GM23338 (cell line): ENCODE measurements at regions not wholly inside any gene's neighbourhood (a gene's known extent, or its start where the extent isn't known, plus 50 kb on each side); places are given as distances from the start of the nearest gene placed in this dataset.

ENCODE experiments used
- EZH2 ChIP-seq: fragments of 200-600 bp; sonication (generic); IDR thresholded peaks from one replicate; pipeline ENCODE4 v1.8.0; 2017; ENCODE audit warnings: antibody characterized with exemption, mild to moderate bottlenecking, low read depth; ENCODE audit not compliant: unreplicated experiment
- EZH2phosphoT487 ChIP-seq: fragments of 200-600 bp; sonication (generic); IDR thresholded peaks from one replicate; pipeline ENCODE4 v1.8.1; 2018; ENCODE audit warnings: antibody characterized with exemption; ENCODE audit not compliant: unreplicated experiment
- POLR2AphosphoS5 ChIP-seq: IDR thresholded peaks from 2 replicates; pipeline ENCODE4 v1.6.1; 2016; ENCODE audit warnings: antibody characterized with exemption, low read depth
- TF ChIP-seq, protein P1 (sequence below), 2 experiments: fragments of 200-600 bp in 1 of 2; sonication (generic) in 1 of 2; conservative IDR thresholded peaks; 2 replicates each; pipeline versions ENCODE4 v1.5.1 to v1.6.1; 2016 to 2017; ENCODE audit warnings: antibody characterized with exemption in 2 of 2, low read depth in 2 of 2, mild to moderate bottlenecking in 2 of 2, moderate library complexity in 1 of 2
- TF ChIP-seq, protein P2 (sequence below): IDR thresholded peaks from one replicate; pipeline ENCODE4 v1.6.1; 2018; ENCODE audit warnings: antibody characterized with exemption; ENCODE audit not compliant: unreplicated experiment

DNA sequence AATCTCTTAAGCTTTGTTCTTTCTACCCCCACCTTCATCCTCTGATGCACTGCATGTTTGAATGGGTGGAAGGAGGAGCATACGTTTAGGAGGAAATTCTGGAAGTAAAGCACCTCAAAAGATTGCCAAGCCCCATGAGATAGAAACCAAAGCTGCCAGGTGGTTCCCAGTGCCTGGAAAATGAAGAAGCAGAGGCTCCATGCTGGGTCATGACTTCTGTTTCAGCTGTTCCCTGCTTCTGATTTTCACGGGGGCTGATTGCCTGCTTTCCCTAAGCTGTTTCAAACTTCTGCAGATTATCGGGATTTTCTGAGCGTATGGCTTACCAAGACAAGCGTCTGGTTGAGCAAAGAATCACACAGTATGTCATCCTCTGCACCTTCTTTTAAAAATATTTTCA is 87.5 kb upstream of the SYNDIG1 start:
- TF ChIP-seq, protein P1, sequence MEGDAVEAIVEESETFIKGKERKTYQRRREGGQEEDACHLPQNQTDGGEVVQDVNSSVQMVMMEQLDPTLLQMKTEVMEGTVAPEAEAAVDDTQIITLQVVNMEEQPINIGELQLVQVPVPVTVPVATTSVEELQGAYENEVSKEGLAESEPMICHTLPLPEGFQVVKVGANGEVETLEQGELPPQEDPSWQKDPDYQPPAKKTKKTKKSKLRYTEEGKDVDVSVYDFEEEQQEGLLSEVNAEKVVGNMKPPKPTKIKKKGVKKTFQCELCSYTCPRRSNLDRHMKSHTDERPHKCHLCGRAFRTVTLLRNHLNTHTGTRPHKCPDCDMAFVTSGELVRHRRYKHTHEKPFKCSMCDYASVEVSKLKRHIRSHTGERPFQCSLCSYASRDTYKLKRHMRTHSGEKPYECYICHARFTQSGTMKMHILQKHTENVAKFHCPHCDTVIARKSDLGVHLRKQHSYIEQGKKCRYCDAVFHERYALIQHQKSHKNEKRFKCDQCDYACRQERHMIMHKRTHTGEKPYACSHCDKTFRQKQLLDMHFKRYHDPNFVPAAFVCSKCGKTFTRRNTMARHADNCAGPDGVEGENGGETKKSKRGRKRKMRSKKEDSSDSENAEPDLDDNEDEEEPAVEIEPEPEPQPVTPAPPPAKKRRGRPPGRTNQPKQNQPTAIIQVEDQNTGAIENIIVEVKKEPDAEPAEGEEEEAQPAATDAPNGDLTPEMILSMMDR (conservative IDR thresholded peaks at IDR 0.05; ENCODE audit: low read depth in 2 of 2): no peak
- TF ChIP-seq EZH2phosphoT487 (no peak), POLR2AphosphoS5 (no peak), EZH2 (no peak)
- TF ChIP-seq, protein P2, sequence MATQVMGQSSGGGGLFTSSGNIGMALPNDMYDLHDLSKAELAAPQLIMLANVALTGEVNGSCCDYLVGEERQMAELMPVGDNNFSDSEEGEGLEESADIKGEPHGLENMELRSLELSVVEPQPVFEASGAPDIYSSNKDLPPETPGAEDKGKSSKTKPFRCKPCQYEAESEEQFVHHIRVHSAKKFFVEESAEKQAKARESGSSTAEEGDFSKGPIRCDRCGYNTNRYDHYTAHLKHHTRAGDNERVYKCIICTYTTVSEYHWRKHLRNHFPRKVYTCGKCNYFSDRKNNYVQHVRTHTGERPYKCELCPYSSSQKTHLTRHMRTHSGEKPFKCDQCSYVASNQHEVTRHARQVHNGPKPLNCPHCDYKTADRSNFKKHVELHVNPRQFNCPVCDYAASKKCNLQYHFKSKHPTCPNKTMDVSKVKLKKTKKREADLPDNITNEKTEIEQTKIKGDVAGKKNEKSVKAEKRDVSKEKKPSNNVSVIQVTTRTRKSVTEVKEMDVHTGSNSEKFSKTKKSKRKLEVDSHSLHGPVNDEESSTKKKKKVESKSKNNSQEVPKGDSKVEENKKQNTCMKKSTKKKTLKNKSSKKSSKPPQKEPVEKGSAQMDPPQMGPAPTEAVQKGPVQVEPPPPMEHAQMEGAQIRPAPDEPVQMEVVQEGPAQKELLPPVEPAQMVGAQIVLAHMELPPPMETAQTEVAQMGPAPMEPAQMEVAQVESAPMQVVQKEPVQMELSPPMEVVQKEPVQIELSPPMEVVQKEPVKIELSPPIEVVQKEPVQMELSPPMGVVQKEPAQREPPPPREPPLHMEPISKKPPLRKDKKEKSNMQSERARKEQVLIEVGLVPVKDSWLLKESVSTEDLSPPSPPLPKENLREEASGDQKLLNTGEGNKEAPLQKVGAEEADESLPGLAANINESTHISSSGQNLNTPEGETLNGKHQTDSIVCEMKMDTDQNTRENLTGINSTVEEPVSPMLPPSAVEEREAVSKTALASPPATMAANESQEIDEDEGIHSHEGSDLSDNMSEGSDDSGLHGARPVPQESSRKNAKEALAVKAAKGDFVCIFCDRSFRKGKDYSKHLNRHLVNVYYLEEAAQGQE: no peak
